NCI-H2107 (cell line): ENCODE measurements at regions not wholly inside any gene's neighbourhood (a gene's known extent, or its start where the extent isn't known, plus 50 kb on each side); places are given as distances from the start of the nearest gene placed in this dataset.

Source experiments
- DNase-seq: peaks from one replicate; lab custom pipeline; 2025; lab: John Stamatoyannopoulos, UW

DNA sequence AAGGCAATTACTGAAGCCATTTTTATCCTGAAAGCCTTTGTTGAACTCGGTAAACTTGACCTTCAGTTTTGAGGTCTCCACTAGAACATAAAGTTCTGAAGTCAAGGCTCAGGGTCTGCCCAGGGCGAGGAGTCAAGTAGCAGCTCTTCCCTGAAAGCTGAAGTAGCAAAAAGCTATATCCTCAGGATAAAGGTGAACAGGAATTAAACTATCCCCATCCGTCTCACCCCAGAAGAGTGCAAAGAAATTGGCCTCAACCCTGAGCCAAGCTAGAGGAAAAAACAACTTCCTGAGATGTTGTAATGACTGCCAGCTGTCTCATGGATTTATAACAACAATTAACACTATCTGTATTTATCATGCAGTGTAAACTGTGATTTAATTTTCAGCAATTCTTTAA, 590.8 kb downstream of the SPRY1 start:
- no peak for DNase-seq

DNA sequence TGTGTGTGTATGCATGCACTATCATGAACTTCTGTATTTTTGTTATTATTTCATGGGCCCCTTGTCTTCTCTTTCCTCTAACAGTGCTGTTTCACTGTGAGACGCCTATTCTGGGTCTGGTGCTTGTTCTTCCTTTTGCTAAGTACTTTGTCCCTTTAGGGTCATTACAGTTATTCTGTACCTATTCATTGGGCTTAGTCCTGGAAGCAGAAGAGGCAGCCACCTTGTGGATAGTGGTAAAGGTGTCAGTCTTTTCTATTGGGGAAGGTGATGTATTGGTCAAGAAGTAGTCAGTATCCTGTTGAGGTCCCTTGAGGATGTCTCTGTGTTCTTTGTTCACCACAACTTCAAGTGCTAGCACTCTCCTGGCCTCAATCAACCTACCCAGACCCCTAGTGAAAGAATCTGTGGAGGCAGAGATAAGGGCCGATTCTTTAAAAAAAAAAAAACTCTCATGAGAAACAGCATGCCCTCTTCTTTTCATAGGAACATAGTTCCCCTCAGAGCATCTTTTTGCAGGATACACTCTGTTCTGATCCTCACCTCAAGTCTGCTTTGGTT, 593.8 kb downstream of the SPRY1 start:
- DNase-seq, result no peak

DNA sequence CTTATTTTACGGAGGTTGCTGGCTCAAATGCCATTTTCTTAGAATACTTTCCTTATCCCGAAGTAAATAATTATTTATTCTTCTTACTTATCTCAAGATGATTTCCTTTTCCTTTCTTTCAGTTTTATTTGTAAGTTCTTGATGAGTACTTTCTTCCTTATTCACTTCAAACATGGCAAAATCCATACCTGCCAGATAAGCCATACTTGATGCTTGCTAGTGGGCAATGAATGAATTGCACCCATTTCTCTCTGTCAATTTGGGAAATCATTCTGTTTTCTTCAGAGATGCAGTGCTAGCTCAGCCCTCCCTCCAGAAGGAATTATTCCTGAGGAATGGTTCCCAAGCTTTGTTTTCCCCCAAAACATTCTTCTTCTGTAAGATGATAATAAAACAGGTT, 598.3 kb downstream of the SPRY1 start:
- DNase-seq, result no peak

- no peak for DNase-seq
These were observed 599.3 kb downstream of the SPRY1 start for GRCh38 chr4:123995936-123996335.

DNA sequence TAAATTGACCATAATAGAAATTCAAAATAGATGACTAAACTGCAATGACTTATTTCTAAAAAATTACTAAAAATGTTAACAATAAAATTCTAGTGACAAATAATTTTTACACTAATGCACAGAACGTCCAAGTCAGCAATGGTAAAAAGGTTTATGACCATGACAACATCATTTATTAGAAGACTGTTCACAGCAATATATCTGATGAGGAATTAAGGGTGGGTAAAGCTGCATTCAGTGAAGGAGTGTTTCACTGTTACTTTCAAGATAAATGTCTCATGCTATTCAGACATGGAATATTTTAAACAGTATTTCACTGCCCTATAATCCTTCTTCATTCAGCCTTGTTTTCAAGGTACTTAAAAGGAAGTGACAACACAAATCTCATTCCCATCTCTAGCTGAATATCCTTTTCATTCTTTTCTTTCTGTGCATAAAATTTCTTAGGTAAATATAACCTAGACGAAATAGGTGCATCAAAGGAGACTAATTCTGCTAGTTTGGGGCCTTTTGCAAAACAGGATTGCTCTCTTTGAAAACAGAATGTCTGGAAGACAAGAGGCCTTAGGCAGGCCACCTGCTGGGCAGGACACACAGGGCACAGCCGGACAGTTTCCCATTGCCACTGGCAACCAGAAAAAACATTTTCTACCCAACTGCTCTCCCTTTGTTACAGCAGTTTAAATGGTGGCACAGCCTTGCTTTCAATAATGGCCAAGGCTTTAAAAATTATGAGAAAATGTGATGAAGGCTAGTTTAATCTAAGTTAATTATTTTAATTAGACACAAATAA, 600.3 kb downstream of the SPRY1 start:
- no peak for DNase-seq

GRCh38 chr4:123997776-123998449, 601.3 kb downstream of the SPRY1 start:
- no peak for DNase-seq

DNA sequence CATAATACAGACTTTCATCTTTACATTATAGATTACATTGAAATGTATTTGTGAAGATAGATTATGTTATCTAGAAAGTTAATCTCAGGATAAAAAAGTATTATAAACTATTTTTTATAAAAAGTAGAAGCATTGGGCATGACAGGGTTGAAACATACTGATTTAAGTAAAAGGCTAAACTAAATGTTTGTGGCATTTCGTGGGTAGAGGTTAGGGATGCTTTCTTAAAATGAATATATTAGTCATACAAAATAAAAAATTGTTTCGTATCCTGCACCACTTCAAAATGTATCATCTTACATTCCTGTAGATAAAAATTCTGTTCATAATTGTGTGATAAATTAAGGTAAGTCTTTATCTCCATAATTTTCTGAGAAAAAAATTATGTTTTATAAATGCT, 603.6 kb downstream of the SPRY1 start:
- no peak for DNase-seq

DNA sequence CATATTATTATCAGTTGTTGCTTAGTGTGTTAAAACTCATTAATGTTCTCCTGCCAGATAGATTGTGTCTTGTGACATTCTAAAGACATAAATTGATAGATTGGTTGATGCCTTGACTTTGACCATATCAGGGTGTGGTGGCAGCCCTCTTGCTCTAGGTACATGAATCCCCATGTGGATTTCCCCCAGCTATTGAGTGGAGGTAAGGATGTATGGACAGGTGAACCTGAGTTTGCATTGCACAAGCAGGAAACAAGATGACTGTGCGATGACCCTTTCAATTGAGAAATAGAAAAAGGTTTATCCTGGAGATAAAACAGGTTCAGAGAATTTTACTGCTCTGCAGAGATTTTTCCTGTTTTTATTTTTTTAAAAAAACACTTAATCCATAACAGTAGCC, 619.2 kb downstream of the SPRY1 start:
- DNase-seq, result no peak

- DNase-seq, result no peak
These were observed 620.7 kb downstream of the SPRY1 start for GRCh38 chr4:124017185-124017785.

GRCh38 chr4:124018383-124019317, 622.1 kb downstream of the SPRY1 start:
- DNase-seq, result no peak

- DNase-seq, result no peak
These were observed 623.4 kb downstream of the SPRY1 start for GRCh38 chr4:124019749-124020549.

GRCh38 chr4:124025000-124025399, 628.4 kb downstream of the SPRY1 start:
- DNase-seq, result no peak

DNA sequence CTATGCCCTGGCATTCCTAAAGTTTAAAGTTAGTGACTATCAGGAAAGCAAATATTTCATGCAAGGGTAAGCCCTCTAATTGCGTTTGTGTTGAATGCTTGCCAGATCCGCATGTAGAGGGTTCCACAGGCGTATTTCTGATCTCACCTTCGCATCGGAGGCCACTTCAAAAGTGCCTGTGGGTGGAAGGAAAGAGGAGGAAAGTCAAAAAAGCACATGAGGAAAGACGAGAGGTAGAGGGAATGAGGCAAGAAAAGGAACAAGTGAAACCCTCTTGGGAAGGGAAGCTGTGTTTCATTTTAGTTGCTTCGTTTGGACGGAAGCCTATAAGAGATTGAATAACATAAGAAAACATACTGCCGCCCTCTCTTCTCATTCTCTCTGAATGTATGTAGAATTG, 628.8 kb downstream of the SPRY1 start:
- no peak for DNase-seq

- DNase-seq, result no peak
These were observed 631.6 kb downstream of the SPRY1 start for GRCh38 chr4:124028182-124028581.

DNA sequence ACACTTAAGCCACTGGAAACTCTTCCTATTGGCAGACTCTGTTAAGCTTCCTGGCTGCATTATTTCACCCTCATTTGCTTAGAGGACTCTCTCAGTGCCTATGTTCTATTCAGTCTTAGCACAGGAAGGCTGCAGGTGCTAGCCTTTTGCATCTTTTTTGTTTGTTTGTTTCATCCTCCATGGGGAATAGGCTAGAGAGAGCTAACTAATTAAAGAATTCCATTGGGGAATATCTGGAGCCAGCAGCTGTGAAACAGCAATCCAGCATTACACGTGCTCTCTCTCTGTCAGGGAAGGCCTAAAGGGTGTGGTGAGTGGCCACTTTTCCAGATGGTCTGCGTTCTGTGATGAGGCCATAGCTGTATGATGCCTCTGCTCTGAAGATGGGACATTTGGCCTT, 633.6 kb downstream of the SPRY1 start:
- DNase-seq, result no peak

DNA sequence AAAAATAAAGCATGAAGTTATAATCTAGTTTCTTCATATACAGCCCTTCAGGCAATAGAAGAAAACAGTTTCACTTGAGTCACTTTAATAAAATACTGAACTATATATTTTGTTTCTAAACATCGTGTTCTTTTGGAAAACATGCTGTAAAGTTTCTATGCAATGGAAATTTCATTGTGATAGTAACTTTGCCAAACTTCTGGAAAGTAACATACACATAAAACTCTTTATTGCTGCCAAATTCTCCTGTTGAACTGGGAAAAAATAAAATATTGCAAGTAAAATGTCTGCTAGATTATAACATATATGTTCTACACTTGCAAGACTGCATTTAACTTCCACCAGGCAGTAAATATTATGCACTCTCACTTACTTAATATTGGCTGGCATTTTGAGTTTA, 635.4 kb downstream of the SPRY1 start:
- no peak for DNase-seq

GRCh38 chr4:124035364-124036041, 638.9 kb downstream of the SPRY1 start:
- no peak for DNase-seq

- DNase-seq, result no peak
These were observed 640.6 kb downstream of the SPRY1 start for GRCh38 chr4:124037236-124037635.

DNA sequence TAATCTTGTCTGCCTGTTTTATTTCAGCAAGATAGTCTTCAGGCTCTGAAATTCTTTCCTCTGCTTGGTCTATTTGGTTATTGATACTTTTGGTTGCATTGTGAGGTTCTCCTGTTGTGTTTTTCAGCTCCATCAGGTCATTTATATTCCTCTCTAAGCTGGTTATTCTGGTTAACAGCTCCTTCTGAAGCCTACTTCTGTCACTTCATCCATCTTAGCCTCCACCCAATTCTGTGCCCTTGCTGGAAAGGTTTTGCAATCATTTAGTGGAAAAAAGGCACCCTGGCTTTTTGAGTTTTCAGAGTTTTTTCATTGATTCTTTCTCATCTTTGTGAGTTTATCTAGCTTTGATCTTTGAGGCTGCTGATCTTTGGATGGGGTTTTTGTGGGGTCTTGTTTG, 647.7 kb downstream of the SPRY1 start:
- DNase-seq, result no peak

GRCh38 chr4:124044867-124045266, 648.3 kb downstream of the SPRY1 start:
- DNase-seq, result no peak
